Sigmoid colon (tissue), 4 donors: ENCODE measurements at regions not wholly inside any gene's neighbourhood (a gene's known extent, or its start where the extent isn't known, plus 50 kb on each side); places are given as distances from the start of the nearest gene placed in this dataset.

ENCODE experiments used
- POLR2A ChIP-seq, 2 donors: fragments of 450-650 bp; IDR thresholded peaks; one replicate each; pipeline ENCODE4 v1.6.1; 2016; ENCODE audit warnings: antibody characterized with exemption in 2 of 2, mild to moderate bottlenecking in 2 of 2, moderate library complexity in 2 of 2
- POLR2AphosphoS5 ChIP-seq, 4 donors: sonication (generic); formaldehyde crosslinking; IDR thresholded peaks; one replicate each; pipeline ENCODE4 v1.6.1; 2017; ENCODE audit warnings: antibody characterized with exemption in 4 of 4

DNA sequence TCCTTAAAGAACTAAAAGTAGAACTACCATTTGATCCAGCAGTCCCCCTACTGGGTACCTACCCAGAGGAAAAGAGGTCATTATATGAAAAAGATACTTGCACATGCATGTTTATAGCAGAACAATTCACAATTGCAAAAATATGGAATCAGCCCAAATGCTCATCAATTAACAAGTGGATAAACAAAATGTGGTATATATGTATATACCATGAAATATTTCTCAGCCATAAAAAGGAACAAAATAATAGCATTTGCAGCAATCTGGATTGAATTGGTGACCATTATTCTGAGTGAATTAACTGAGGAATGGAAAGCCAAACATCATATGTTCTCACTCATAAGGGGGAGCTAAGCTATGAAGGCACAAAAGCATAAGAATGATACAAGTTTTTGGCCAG lies 64.7 kb upstream of the KRAS start:
- TF ChIP-seq POLR2A (IDR thresholded peaks at IDR 0.05) (no peak), POLR2AphosphoS5 (IDR thresholded peaks at IDR 0.05) (no peak)
